GM04504 (cell line): ENCODE measurements at regions not wholly inside any gene's neighbourhood (a gene's known extent, or its start where the extent isn't known, plus 50 kb on each side); places are given as distances from the start of the nearest gene placed in this dataset.
"Not testable (repeated sequence)": the region's sequence is repeated elsewhere in the genome, so short reads cannot be mapped to it uniquely, and the experiment has no call there.

Source experiments
- DNase-seq: peaks from one replicate; pipeline ENCODE4 v3.0.0-alpha.2; 2012; ENCODE audit warnings: low read depth

DNA sequence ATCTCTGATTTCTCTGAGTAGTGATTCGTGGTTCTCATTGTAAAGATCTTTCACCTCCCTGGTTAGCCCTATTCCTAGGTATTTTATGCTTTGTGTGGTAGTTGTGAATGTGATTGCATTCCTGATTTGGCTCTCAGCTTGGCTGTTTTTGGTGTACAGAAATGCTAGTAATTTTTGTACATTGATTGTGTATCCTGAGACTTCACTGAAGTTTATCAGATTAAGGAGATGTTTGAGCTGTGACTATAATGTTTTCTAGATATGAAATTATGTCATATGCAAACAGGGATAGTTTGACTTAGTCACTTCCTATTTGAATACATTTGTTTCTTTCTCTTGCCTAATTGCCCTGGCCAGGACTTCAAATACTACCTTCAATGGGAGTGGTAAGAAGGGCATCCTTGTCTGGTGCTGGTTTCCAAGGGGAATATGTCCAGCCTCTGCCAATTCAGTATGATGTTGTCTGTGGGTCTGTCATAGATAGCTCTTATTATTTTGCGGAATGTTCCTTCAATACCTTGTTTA lies 251.9 kb upstream of the ZNF804A start:
- DNase-seq, result no peak

DNA sequence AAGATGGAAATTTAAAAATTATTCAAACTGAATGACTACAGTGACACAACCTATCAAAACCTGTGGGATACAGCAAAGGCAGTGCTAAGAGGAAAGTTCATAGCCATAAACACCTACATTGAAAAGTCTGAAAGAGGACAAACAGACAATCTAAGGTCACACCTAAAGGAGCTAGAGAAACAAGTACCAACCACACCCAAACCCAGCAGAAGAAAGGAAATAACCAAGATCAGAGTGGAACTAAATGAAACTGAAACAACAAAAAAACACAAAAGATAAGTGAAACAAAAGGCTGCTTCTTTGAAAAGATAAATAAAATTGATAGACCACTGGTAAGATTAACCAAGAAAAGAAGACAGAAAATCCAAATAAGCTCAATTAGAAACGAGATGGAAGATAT lies 247.2 kb upstream of the ZNF804A start:
- no peak for DNase-seq

DNA sequence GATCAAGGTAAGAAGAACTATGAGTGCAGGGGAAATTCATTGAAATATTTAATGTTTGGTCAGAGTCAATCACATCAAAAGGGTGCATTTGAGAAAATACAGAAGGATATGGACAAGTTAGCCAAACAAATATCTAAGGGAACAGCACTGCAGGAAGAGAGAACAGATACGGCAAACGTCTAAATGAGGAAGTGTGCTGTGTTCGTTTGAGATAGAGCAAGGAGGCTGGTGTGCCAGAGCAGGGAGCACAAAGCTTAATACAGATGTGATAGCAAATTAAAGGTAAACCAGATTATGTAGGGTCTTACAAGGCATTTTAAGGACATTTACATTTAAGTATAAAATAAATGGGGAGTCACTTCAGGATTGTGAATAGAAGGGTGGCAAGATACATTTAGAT lies 241.3 kb upstream of the ZNF804A start:
- DNase-seq, result no peak

DNA sequence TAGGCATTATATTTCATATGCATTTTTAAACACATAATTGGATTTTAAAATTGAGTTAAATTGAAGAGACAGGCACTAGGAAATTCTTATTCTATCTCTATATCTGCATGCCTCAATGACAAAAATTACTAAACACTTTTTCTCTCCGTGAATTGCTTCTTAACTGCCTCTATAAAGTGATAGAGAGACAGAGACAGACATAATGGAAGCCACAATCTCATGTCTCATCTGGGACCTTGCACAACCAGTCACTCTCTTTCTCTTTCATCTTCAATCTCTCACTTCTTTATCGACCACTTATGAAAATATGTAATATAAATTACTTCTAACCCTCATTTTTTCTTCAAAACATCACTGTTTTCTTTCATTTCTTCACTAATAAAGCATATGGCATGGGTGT lies 238.9 kb upstream of the ZNF804A start:
- no peak for DNase-seq

DNA sequence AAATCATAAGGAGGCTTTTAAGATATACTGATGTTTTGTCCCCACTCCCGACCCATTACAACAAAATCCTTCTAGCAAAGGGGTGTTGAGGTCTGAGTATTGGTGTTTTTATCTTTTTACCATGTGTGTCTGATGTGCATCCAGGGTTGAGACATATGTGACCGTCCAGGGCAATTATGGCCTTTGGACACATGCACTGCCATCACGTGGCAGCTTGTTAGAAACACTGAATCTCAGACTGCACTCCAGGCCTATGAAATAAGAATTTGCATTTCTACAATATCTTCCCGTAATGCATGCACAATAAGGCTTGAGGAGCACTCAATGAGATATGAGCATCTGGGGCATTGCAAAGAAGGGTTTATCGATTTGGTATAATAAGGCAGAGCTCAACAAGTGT lies 235.1 kb upstream of the ZNF804A start:
- DNase-seq, result no peak

DNA sequence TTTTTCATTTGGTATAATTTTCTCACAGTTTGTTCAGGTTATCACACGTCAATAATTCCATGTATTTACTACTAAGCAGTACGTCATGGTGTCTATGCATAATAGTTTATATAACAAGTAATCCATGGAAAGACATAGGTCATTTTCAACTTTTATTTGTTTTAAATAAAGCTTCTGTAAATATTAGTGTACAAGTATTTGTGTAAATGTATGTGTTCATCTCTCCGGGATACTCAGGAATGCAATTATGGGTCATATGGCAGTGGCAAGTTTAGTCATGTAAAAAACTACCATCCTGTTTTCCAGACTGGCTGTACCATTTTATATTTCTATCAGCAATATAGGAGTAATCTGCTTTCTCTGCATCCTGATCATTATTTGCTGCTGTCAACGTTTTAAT lies 231.1 kb upstream of the ZNF804A start:
- no peak for DNase-seq

DNA sequence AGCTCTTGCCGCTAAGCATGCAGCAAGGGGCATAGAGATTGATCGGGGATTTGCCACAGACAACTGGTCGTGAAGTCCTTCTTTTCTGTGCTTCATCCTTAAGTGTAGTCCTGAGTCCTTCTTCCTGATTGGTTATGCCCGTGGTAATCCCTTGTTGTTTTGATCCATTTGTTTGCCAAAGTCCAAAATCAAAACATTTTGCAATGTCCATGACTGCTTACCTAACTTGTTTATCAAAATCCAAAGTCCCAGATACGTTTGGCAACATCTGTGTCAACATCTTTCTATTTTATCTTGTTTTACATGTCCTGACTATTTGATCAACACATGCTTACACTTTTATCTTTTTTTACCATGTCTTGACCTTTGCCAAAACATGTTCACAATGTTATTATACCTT lies 229.0 kb upstream of the ZNF804A start:
- DNase-seq, result no peak

DNA sequence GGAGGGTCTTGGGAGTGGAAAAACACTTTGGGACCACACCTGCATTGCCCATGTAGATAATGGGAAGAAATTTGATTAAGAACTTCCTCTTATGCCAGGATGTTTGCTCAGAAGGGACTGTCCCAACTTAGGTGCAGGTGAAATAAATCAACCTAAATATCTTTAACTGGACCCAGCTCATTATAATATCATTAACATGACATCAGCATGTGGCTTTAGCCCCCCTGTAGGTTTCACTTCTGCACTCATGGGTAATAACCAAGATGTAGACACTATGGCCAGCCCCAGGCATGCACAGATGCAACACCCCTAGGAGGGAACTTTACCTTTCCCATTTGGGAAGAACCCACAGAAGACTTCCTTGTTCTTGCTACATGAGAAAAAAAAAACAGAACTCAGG lies 227.4 kb upstream of the ZNF804A start:
- no peak for DNase-seq

DNA sequence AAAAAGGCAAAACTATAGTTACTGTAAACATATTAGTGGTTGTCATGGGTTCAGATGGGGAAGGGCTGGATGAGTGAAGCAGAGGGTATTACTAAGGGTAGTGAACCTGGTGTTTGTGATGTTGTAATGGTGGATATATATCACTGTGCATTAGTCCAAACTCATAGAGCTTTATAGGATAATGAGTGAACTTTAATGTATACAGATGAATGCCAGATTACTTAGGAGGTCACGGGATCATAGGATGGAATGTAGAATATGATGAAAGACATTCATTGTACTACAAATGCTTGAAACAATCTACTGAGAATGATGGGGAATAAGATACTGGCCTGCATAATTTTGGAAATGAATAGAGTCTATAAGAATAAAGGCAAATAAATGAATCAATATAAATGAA lies 226.7 kb upstream of the ZNF804A start:
- DNase-seq, result no peak

DNA sequence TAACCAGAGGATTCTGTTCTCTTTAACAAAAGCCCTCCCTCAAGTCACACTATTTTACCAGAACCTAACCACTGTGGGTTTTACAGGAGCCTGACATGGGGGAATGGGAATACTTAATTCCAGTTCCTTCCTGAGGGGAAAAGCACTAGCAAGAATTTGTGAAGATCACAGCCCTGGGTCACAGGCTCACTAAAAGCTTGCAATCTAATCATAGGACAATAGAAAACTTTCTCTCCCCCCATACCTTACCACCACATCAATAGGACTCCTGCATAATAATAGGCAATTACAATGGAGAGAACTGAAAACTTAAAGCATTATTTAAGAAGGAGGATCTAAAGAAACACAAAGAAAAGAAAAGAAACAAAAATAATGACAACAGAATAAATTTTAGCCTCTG lies 225.8 kb upstream of the ZNF804A start:
- DNase-seq, result no peak

DNA sequence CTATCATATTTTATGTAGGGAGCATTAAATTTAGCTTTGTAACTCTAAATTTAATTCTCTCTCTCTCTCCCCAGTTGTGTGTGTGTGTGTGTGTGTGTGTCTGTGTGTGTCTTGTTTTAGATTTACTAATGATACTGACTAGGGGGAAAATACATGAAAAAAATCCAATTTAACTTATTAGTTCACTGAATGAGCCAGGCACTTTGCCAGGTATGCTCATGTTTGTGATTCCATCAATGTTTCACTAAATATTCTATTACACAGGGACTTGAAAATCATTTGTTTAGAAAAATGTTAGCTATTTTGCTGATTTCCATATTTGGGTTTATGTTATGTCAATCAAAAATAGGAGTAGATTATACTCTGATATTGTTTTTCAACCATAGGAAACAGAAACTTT lies 203.7 kb upstream of the ZNF804A start:
- no peak for DNase-seq

DNA sequence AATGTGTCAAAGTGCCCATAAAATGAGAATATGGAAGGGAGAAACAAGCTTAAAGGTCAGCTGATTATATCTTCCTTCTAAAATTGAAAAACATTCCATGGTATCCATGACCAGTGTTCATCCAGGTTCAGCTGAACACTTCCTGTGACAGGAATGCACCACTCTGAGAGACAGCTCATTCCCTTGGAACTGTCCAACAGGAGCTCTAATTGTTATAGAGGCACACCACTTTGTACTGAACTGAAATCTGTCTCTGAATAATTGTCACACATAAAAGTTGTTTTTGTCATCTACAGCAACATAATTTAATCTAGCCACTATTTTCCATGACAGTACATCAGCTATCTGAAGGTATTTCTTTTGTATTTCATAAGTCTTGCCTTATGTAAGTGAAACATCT lies 195.9 kb upstream of the ZNF804A start:
- no peak for DNase-seq

DNA sequence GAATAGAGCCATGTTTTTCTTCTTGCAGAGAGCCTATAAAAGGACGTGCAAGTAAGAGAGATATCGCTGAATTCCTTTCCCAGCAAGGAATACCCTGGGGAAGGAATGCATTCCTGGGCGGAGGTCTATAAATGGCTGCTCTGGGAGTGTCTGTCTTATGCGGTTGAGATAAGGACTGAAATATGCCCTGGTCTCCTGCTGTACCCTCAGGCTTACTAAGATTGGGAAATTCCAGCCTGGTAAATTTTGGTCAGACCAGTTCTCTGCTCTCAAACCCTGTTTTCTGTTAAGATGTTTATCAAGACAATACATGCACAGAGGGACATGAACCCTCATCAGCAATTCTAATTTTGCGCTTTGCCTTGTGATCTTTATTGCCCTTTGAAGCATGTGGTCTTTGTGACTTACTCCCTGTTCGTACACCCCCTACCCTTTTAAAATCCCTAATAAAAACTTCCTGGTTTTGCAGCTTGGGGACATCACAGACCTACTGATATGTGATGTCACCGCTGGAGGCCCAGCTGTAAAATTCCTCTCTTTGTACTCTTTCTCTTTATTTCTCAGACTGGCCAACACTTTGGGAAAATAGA lies 191.2 kb upstream of the ZNF804A start:
- DNase-seq, result not testable (repeated sequence)

DNA sequence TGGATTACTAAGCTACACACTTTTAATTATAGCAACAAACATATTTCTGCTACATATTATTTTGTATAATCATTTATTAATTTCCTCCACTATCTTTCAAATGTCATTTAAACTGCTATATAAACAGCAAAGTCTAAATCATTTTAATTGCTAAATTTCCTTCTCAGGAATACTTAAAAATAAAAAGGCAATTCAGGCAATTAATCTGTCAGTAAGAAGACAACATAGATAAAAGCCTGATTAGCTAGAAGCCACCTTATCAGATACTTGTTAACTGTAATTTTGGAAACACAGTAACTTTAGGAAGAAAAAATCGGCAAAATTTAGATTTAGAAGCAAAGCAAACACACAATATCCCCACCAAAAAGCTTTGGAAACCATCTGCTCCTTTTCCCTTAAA lies 188.2 kb upstream of the ZNF804A start:
- no peak for DNase-seq

DNA sequence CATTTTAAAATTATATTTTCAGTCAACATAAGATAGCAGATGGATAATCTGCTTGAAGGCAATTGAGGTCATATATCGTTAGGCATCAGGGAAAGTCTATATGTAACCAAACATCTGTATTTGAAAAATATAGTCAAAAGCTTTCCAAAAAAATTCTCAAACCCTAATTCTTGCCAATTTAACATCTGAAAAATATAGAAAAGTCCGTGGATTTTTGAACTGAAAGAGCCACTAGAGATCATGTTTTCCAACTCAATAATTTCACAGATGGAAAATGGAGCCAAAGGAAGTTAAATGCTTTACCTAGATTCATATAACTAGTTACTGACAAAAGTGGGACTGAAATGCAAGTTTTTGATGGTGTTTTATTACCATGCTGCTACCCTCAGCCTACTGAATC lies 185.1 kb upstream of the ZNF804A start:
- DNase-seq, result no peak

DNA sequence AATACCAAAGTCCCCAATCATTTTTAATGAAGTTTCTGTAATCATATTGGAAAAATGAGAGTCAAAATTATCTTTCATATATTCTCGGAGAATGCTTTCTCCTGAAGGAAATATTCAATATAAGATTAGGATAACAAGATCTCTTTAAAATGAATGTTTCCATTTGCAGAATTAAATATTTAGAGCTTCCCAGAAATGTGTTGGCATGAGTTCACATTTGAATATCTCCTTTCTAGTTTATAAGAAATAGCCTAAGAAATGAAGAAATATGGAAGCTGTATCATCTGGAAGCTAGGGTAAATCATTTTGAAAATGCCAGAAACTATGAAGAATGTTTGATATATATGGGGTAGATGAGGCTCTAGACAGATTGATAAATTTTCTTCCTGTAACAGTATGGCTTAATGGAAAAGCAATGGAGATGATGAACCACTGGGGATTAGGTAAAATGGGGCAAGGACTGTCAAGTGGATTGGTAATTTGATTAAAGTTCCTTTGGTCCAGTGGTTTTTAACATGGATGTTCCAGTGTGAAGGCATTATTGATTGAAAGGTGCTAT lies 184.6 kb upstream of the ZNF804A start:
- DNase-seq, result no peak

DNA sequence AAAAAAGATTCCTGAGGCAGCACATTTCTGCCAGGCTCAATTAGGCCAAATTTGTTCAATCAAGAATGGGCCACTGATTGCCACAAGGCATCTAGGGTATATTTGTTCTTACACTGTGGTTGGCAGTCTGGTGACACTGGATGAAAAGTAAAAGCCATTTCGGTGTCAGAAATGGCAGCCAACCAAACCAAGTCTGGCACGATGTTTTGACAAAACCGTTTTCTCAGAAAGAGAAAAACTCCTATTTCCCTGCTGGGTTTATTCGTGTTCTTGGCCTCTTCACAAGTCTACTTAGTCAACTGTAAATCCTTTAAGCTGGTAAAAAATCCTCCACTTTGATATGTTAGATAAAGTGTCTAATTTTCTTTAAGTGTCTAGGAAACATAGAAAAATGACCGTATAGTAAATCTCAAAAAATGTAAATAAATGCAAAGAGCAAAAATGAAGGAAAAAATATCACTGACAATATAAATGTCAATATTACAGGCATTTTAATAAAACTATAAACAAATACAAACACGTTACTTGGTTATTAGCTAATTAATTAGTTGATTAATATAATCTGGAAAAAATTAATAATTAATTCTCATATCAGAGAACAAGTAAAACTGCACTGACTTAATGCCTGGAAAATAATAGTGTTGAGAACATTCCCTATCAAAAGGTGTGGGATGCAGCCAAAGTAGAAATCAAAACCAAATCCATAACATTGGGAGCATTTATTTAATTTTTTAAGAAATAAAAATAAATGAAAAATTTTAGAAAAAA lies 182.0 kb upstream of the ZNF804A start:
- DNase-seq, result no peak

DNA sequence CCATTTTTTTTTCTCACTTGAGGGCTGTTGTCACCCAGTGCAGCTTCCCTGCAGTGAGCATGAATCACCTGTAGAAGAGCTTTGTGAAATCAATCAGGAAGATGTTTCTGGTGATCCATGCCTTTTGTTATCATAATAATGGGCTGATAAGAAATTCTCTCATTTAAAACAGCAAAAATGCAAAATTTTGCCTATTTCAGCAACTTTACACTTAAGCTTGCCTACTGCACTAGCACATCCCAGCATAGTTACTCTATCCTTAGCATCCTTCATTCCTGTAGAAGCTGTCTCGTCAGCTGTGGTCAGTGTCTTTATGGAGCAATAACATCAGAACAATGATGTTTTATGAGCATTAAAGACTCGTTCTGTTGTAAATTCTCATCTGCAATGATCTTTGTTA lies 178.6 kb upstream of the ZNF804A start:
- no peak for DNase-seq

DNA sequence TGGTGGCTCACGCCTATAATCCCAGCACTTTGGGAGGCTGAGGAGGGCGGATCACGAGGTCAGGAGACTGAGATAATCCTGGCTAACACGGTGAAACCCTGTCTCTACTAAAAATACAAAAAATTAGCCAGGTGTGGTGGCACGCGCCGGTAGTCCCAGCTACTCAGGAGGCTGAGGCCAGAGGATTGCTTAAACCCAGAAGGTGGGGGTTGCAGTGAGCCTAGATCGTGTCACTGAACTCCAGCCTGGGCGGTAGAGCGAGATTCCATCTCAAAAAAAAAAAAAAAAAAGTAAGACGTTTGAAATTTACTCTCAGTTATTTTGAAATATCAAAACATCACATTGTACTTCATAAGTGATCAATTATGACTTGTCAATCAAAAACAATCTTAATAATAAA lies 176.9 kb upstream of the ZNF804A start:
- not testable (repeated sequence) for DNase-seq

DNA sequence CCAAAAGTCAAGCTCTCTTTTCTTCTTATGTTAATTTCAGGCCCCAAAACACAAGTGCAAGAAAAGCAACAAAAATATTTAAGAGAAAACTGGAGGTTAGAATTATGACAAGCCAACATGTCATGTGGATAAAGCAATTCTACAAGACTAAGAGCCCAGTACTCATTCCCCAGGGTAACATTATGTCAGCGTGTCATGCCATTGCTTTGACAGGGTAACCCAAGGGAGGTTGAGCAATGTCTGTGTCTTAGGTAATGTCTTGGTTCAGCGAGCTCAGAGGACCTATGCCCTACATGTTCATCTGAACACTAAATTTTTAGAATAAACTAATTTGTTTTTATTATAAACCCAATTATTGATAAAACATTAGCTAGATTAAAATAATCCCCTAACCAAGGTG lies 173.2 kb upstream of the ZNF804A start:
- no peak for DNase-seq

DNA sequence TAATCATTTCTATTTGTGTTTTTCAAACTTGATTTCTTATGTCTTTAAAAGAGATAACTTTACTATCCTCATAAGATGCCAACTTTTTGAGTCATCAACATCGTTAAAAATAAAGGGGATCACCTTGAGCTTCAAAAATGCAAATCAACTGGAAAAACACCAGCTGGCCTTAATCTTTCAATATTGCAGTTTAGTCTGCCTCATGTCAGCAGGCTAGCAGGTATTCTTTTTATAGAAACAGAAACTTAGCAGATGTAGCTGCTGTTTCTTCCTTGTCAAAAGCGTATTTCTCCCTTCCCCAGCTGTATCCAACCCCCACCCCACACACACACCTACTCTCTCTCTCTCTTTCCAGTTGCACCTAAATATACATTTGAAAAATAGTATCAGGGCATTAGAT lies 154.1 kb upstream of the ZNF804A start:
- no peak for DNase-seq

DNA sequence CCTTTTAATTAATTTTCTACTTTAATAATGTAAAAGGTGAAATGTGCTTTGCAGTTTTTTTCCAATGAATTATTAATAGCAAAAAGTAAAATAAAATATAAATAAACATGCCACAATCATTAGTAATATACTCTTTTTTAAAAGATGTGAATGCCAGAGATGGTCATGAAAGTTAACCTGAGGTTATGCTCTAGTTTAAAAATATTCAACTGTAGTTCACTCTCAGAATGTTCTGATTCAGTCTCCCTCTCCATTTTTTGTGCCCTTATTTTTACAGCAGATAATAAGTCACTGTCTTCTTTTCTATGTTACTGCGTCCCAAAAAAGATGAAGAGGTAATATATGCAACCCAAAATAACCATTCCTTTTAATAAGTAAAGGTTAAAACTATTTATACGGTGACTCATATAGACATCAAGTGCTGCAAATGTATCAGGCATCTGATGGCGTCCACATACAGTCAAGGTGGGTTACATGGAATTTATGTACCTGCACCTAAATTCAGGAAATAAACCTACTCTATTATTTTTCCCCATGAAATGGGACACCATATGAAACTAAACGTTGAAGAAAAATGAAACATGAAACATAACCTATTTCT lies 153.6 kb upstream of the ZNF804A start:
- DNase-seq, result no peak

DNA sequence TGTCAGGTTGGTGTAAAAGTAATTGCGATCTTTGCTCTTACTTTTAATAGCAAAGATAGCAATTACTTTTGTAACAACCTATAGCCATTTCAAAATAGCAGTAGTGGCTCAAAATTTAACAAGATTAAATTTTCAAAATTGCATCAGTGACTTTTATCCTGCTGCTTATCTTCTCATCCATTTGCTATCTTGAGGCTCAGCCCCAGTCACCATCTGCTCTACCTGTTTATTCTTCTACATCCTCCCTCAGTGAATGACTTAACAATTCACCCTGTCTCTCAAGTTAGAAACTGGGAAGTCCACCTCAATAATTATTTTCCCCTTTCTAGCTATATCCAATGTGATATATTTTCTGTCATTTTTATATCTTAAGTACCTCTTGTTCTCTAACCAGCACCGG lies 148.6 kb upstream of the ZNF804A start:
- DNase-seq, result no peak
